ENCODE measurements at regions not wholly inside any gene's neighbourhood (a gene's known extent, or its start where the extent isn't known, plus 50 kb on each side); places are given as distances from the start of the nearest gene placed in this dataset.
"Not testable (repeated sequence)": the region's sequence is repeated elsewhere in the genome, so short reads cannot be mapped to it uniquely, and the experiment has no call there.

GRCh38 chr16:65356721-65357120, 234.9 kb upstream of the CDH11 start:
- not testable (repeated sequence) for DNase-seq (ENCODE audit: low spot score)

GRCh38 chr16:65355706-65356105, 233.8 kb upstream of the CDH11 start:
- no peak for DNase-seq (ENCODE audit: low spot score)

GRCh38 chr16:65353183-65353582, 231.3 kb upstream of the CDH11 start:
- DNase-seq (ENCODE audit: low spot score), result no peak

- DNase-seq (ENCODE audit: low spot score), result no peak
Measured at GRCh38 chr16:65349626-65350025, 227.8 kb upstream of the CDH11 start.

GRCh38 chr16:65343556-65343955, 221.7 kb upstream of the CDH11 start:
- DNase-seq (ENCODE audit: low spot score), result no peak

- DNase-seq (ENCODE audit: low spot score), result no peak
Measured at GRCh38 chr16:65342231-65342866, 220.5 kb upstream of the CDH11 start.

GRCh38 chr16:65339062-65339461, 217.2 kb upstream of the CDH11 start:
- no peak for DNase-seq (ENCODE audit: low spot score)

GRCh38 chr16:65336160-65336559, 214.3 kb upstream of the CDH11 start:
- no peak for DNase-seq (ENCODE audit: low spot score)

GRCh38 chr16:65334081-65334480, 212.2 kb upstream of the CDH11 start:
- DNase-seq (ENCODE audit: low spot score), result no peak

- DNase-seq (ENCODE audit: low spot score), result no peak
Measured at GRCh38 chr16:65333283-65333682, 211.4 kb upstream of the CDH11 start.

GRCh38 chr16:65327346-65327745, 205.5 kb upstream of the CDH11 start:
- DNase-seq (ENCODE audit: low spot score), result no peak

- no peak for DNase-seq (ENCODE audit: low spot score)
Measured at GRCh38 chr16:65323655-65324237, 201.9 kb upstream of the CDH11 start.

GRCh38 chr16:65319621-65320231, 197.9 kb upstream of the CDH11 start:
- no peak for DNase-seq (ENCODE audit: low spot score)

- no peak for DNase-seq (ENCODE audit: low spot score)
Measured at GRCh38 chr16:65318590-65319257, 196.9 kb upstream of the CDH11 start.

- DNase-seq (ENCODE audit: low spot score), result no peak
Measured at GRCh38 chr16:65318138-65318537, 196.3 kb upstream of the CDH11 start.

- DNase-seq (ENCODE audit: low spot score), result no peak
Measured at GRCh38 chr16:65316808-65317207, 194.9 kb upstream of the CDH11 start.

- DNase-seq (ENCODE audit: low spot score), result no peak
Measured at GRCh38 chr16:65315081-65315780, 193.4 kb upstream of the CDH11 start.

- DNase-seq (ENCODE audit: low spot score), result no peak
Measured at GRCh38 chr16:65314627-65315008, 192.8 kb upstream of the CDH11 start.

- no peak for DNase-seq (ENCODE audit: low spot score)
Measured at GRCh38 chr16:65313936-65314626, 192.2 kb upstream of the CDH11 start.

GRCh38 chr16:65312795-65313194, 190.9 kb upstream of the CDH11 start:
- no peak for DNase-seq (ENCODE audit: low spot score)

GRCh38 chr16:65312071-65312470, 190.2 kb upstream of the CDH11 start:
- no peak for DNase-seq (ENCODE audit: low spot score)

- DNase-seq (ENCODE audit: low spot score), result not testable (repeated sequence)
Measured at GRCh38 chr16:65310491-65310890, 188.6 kb upstream of the CDH11 start.
